DND-41 (cell line): ENCODE measurements at regions not wholly inside any gene's neighbourhood (a gene's known extent, or its start where the extent isn't known, plus 50 kb on each side); places are given as distances from the start of the nearest gene placed in this dataset.

Experiments
- CTCF ChIP-seq: IDR thresholded peaks from 2 replicates; pipeline ENCODE4 v1.5.1; 2012; ENCODE audit warnings: borderline replicate concordance, low read length, moderate library complexity, mild to moderate bottlenecking; ENCODE audit not compliant: poor library complexity, severe bottlenecking; ENCODE audit errors: extremely low read depth
- EZH2 ChIP-seq: IDR thresholded peaks from 3 replicates; pipeline ENCODE4 v1.6.1; 2012; ENCODE audit warnings: borderline replicate concordance, low read depth, mild to moderate bottlenecking, moderate library complexity, low read length, inconsistent platforms; ENCODE audit not compliant: severe bottlenecking

- no peak for TF ChIP-seq CTCF
- no peak for TF ChIP-seq EZH2
These were observed 297.9 kb downstream of the NDFIP2 start for GRCh38 chr13:79778741-79779460.
